HL-60 (cell line): ENCODE measurements at regions not wholly inside any gene's neighbourhood (a gene's known extent, or its start where the extent isn't known, plus 50 kb on each side); places are given as distances from the start of the nearest gene placed in this dataset.

Experiments
- CTCF ChIP-seq: IDR thresholded peaks from one replicate; pipeline ENCODE4 v1.5.1; 2011; ENCODE audit warnings: low read length, control low read depth, inconsistent platforms; ENCODE audit not compliant: insufficient read depth
- POLR2AphosphoS5 ChIP-seq: IDR thresholded peaks from 2 replicates; pipeline ENCODE4 v1.6.1; 2012; ENCODE audit warnings: low read depth
- REST ChIP-seq: IDR thresholded peaks from 2 replicates; pipeline ENCODE4 v1.6.1; 2012; ENCODE audit warnings: low read depth; ENCODE audit not compliant: insufficient replicate concordance
- SPI1 ChIP-seq: IDR thresholded peaks from 2 replicates; pipeline ENCODE4 v1.6.1; 2012; ENCODE audit warnings: low read depth, mild to moderate bottlenecking, borderline replicate concordance

- TF ChIP-seq CTCF (no peak), SPI1 (no peak), POLR2AphosphoS5 (no peak), REST (no peak)
Observed at GRCh38 chr9:107928701-107929371, 439.3 kb upstream of the KLF4 start.
